ENCODE measurements at regions not wholly inside any gene's neighbourhood (a gene's known extent, or its start where the extent isn't known, plus 50 kb on each side); places are given as distances from the start of the nearest gene placed in this dataset.
"Not testable (repeated sequence)": the region's sequence is repeated elsewhere in the genome, so short reads cannot be mapped to it uniquely, and the experiment has no call there.

DNA sequence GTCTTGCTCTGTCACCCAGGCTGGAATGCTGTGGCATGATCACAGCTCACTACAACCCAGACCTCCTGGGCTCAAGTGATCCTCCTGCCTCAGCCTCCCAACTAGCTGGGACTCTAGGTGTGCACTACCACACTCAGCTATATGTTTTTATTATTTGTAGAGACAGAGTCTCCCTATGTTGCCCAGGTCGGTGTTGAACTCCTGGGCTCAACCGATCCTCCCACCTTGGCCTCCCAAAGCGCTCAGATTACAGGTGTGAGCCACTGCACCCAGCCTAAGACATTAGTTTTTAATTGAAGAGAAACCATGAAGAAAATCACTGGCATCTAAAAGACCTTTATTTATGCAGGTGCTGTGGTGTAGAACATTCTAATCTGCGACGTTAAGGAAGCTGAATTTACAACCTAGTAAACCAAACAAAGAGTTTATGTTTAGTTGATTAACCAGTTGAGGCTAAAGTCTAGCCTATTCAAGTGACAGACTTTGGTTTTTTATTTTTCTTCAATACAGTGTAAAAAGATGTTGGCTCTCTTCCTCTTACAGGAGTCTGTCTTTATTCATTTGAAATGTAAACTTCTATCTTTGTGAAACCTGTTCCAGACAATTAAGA is 52.5 kb upstream of the NBL1 start:
- no peak for DNase-seq (ENCODE audit: low read depth)

GRCh38 chr1:19585507-19585906 is 58.6 kb upstream of the NBL1 start:
- DNase-seq (ENCODE audit: low read depth) = no peak

DNA sequence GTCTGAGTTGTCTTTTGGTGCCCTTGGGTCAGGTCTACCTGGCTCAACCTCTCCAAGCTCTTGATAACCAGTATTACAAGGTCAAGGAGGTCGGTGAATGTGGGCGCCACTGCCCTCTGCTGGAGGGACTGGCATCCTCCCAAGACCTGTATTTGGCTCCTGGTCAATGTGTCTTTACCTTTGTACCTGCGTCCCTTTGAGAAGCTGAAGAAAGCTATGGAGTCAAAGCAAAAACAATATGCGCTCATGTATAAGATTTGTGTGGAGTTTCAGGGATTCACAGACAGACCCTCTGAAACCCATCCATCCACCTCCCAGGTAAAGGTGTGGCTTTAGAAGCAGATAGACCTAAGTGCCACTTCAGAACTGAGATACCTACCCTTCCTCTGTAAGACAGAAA is 61.8 kb upstream of the NBL1 start:
- peak; percentile 67 for DNase-seq (ENCODE audit: low read depth)

- DNase-seq (ENCODE audit: low read depth) = no peak
Measured at GRCh38 chr1:19581381-19581780, 62.7 kb upstream of the NBL1 start.

DNA sequence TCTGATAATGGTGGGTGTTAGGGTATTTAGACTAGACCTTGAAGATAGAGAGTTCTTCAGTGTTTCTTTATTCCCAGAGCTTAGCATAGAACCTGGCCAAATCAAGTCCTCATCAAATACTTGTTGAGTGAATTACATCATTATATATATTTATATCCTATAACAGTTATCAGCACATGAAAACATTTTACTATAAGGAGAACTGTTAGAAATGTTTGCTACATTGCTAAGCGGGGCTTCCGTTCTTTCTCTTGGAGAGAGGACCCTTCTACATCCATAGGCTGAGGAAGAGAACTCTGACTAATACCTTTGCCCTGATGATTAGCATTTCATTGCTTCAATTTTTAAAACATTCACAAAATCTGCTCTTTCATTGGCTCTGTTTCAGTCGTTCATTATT is 66.5 kb upstream of the NBL1 start:
- DNase-seq (ENCODE audit: low read depth) = no peak

DNA sequence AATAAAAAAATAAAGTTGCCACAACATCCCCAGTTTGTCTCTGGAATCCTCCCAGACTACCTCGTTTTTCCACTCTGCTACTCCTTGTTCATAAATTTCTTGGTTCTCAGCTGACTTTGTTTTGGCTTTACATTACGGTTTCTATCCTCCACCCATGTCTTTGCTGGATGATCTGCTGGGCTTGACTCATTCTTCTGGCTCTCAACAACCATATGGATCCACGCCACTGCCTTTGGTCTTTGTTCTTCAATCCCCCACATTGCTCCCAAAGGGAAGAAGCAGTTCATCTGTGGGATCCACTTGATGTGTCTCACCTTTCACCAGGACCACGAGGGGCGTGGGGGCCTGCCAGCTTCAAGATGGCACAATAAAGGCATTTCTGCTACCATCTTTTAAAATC is 67.1 kb upstream of the NBL1 start:
- DNase-seq (ENCODE audit: low read depth) = no peak

- no peak for DNase-seq (ENCODE audit: low read depth)
Measured at GRCh38 chr1:19569786-19570185, 74.3 kb upstream of the NBL1 start.

- DNase-seq (ENCODE audit: low read depth) = no peak
Measured at GRCh38 chr1:19567041-19567440, 77.1 kb upstream of the NBL1 start.

DNA sequence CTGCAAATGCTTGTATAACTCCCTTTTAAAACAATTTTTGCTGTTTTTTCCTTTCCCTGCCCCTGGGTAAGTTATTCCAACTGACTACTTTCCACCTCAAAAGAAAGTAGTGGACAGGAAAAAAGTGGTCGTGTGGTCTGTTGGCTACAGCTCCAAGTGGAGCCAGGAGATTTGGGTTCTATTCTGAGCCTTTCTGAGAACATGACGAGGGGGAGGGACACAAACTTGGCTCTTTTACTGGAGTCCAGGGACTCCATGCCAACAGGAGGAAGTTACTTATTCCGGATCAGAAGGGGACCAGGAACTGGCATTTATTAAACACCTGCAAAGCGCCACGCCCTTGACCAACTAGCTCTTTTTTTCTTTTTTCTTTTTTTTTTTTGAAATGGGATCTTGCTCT is 79.0 kb upstream of the CAPZB start:
- DNase-seq (ENCODE audit: low read depth) = no peak

- peak; percentile 49 for DNase-seq (ENCODE audit: low read depth)
Measured at GRCh38 chr1:19563324-19564097, 78.2 kb upstream of the CAPZB start.

- DNase-seq (ENCODE audit: low read depth) = no peak
Measured at GRCh38 chr1:19562847-19563246, 77.5 kb upstream of the CAPZB start.

GRCh38 chr1:19560480-19560879 is 75.1 kb upstream of the CAPZB start:
- DNase-seq (ENCODE audit: low read depth) = no peak

DNA sequence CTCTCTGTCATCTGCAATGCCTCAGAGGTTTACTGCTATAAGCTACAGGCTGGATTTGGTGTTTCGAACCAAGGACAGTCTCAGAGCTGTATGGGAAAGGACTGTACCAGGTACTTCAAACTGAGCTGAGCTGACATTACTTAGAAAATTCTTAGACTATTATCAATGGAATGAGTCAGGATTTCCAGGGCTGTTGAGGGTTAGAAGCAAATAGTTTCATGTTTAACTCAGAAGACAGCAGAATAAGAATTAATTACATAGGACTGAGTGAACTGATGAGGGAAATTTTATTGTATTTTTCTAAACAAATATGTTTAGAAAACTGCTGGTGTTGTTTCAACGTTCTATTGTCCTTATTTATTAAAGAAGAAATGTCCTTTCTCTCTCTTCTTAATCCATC is 74.3 kb upstream of the CAPZB start:
- peak; percentile 59 for DNase-seq (ENCODE audit: low read depth)

GRCh38 chr1:19557609-19558051 is 72.3 kb upstream of the CAPZB start:
- peak; percentile 64 for DNase-seq (ENCODE audit: low read depth)

- DNase-seq (ENCODE audit: low read depth) = no peak
Measured at GRCh38 chr1:19554090-19554489, 68.8 kb upstream of the CAPZB start.

DNA sequence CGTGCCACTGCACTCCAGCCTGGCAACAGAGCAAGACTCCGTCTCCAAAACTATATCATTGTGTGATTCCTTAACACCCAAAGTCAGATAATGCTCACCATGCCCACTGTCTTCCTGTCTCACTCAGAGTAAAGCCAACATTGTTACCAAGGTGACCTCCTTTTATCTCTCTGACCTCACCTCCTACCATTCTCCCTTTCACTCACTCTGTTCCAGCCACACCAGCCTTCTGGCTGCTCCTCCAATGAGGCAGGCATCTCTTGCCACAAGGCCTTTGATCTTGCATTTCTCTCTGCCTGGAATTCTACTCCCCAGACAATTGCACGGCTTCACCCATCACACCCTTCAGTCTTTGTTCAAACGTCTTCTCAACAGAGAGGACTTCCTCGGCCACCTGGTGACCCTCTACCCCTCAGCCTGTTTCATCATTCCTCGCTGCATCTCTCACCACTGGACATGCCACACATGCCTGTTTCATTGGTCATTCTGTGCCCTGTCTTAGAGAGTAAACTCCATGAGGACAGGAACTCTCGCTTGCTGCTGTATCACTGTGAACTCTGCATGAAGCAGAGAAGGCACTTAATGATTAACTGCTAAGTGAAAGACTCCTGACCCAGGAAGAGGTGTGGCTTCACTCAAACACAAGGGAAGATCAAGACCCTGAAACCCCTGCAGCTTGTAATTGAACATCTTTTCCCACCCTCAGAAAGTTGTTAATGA is 67.1 kb upstream of the CAPZB start:
- no peak for DNase-seq (ENCODE audit: low read depth)

DNA sequence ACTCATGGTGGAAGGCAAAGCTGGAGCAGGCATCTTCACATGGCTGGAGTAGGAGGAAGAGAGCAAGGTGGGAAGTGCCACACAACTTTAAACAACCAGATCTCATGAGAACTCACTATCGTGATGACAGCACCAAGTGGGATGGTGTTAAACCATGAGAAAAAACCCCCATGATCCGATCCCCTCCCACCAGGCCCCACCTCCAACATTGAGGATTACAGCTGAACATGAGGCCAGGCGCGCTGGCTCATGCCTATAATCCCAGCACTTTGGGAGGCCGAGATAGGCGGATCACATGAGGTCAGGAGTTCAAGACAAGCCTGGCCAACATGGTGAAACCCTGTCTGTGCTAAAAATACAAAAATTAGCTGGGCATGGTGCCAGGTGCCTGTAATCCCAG is 66.5 kb upstream of the CAPZB start:
- DNase-seq (ENCODE audit: low read depth) = not testable (repeated sequence)

GRCh38 chr1:19550437-19550836 is 65.1 kb upstream of the CAPZB start:
- DNase-seq (ENCODE audit: low read depth) = not testable (repeated sequence)

GRCh38 chr1:19547814-19548213 is 62.5 kb upstream of the CAPZB start:
- no peak for DNase-seq (ENCODE audit: low read depth)

- DNase-seq (ENCODE audit: low read depth) = no peak
Measured at GRCh38 chr1:19536519-19536918, 51.2 kb upstream of the CAPZB start.

- DNase-seq (ENCODE audit: low read depth) = no peak
Measured at GRCh38 chr1:19535214-19535613, 49.9 kb upstream of the CAPZB start.
